VCaP (cell line): ENCODE measurements at regions not wholly inside any gene's neighbourhood (a gene's known extent, or its start where the extent isn't known, plus 50 kb on each side); places are given as distances from the start of the nearest gene placed in this dataset.

Experiments
- H3K27ac ChIP-seq: fragments of 450-650 bp; 2 replicates; pipeline ENCODE4 v1.5.1; 2017
- TF ChIP-seq, protein P1 (sequence below): fragments of 450-650 bp; conservative IDR thresholded peaks from 2 replicates; pipeline ENCODE4 v1.5.1; 2017; ENCODE audit warnings: mild to moderate bottlenecking, moderate library complexity

DNA sequence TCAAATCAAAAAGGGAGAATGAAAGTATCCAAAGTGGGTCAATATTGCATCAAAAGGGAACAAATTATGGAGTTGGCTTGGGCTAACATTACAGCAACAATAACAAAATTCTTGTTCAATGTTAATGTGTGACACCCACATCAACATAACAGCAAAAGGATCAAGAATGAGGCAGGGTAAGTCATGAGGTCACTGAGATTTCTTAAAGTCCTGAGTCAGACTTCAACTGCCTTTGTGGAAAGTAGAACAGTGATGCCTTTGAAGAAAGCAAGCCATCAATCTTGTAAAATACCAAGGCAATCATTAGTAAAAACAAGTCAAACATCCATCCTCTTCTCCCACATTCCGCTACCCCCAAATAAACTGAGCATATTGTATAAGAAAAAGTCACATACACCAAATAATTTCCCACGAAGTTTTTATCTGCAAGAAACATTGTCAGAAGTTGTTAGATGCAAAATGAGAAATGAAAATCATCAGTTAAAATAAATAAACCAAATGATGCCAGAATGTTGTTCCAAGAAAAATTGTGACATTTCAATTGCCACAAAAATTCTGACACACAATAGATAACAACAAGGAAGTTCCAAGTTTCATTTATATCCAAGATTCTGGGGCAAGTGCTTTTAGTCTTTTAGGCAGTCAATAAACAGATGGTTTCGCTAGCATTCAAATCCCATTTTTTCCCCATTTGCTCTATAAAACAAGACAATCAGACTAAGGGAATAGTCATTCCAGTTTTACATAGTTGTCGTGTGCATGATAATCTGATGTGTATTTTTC is 216.1 kb upstream of the SETBP1 start:
- no peak overlapping the region for H3K27ac ChIP-seq
- TF ChIP-seq, protein P1, sequence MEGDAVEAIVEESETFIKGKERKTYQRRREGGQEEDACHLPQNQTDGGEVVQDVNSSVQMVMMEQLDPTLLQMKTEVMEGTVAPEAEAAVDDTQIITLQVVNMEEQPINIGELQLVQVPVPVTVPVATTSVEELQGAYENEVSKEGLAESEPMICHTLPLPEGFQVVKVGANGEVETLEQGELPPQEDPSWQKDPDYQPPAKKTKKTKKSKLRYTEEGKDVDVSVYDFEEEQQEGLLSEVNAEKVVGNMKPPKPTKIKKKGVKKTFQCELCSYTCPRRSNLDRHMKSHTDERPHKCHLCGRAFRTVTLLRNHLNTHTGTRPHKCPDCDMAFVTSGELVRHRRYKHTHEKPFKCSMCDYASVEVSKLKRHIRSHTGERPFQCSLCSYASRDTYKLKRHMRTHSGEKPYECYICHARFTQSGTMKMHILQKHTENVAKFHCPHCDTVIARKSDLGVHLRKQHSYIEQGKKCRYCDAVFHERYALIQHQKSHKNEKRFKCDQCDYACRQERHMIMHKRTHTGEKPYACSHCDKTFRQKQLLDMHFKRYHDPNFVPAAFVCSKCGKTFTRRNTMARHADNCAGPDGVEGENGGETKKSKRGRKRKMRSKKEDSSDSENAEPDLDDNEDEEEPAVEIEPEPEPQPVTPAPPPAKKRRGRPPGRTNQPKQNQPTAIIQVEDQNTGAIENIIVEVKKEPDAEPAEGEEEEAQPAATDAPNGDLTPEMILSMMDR = no peak

DNA sequence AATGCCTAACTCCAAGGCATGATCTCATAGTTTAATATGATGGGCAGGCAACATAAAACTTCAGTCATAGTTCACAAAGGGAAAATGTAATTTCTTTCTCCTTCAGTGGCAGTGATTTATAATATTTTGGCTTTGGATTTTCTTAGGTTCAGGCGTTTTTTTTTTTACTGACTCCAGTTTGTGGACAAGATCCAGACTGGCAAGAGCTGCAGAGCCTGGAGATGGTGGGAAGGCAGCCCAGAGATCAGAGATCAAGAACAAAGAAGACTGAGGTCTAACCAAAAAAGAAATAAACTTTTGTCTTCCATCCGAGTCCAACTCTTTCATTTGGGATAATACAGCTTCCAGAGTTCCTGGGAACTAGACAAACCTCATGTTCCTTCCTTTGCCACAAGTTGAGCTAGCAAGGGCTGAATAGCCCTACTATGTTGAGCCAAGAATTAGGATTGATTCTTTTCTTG is 215.3 kb upstream of the SETBP1 start:
- TF ChIP-seq, protein P1 = no peak

DNA sequence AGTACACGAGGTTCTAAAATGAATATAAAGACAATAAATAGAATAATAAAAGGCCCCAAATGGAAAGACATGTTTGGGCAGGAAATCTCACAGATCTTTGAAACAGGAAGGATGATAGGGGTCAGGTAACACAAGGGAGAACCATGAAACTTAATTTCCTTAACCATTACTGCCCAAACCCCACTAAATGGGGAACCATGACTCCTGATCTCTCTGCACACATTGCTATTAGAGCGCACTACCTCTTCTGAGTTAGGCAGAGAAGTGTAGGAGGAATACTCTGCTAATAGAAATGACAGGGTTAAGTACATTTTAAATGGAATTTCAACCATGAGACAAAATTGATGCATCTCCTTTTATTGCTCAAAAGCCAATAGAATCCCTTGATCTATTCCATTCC is 213.7 kb upstream of the SETBP1 start:
- no peak overlapping the region for H3K27ac ChIP-seq
- TF ChIP-seq, protein P1 = no peak

More for the DNA sequence above, 215.3 kb upstream of the SETBP1 start:
- H3K27ac ChIP-seq = no peak overlapping the region

DNA sequence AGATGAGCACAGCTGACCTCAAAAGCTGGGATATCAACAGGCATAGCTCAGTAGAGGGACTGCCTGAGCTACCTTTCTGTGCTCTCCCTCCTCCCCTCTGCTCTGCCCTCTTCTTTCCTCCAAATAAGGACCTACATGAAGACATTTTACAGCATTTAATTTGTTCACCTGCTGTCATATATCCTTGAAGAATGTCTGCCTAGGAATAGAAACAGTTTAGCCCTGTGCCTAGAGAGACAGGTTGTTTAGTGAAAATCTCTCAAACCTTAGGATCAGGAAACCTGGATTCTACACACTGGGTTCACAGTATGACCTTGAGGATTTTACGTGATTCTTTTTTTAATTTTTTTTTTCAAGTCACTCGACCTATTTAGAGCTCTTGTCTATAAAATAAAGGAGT is 213.0 kb upstream of the SETBP1 start:
- H3K27ac ChIP-seq = no peak overlapping the region
- TF ChIP-seq, protein P1 = no peak

GRCh38 chr18:44473394-44474066 is 207.2 kb upstream of the SETBP1 start:
- TF ChIP-seq, protein P1 = no peak
- H3K27ac ChIP-seq = no peak overlapping the region

GRCh38 chr18:44474067-44474411 is 206.6 kb upstream of the SETBP1 start:
- no peak overlapping the region for H3K27ac ChIP-seq
- TF ChIP-seq, protein P1 = no peak

DNA sequence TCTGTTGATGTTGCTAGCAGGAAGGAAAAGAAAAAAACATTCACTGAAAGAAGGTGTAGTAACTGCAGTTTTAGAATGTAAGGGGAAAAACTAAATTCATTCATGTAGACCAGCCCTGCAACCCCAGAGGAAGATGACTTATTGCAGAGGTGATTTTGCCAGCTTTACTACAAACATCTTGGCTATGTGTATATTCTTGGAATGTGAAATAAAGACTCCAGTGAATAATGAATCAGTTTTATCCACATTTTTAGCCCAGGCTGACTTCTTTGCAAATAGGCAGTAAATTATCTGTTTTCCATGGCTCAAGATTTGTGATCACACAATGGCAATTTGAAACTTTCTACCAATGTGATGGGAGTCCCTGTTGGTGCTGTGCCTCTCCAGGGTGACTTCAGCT is 206.1 kb upstream of the SETBP1 start:
- H3K27ac ChIP-seq = no peak overlapping the region

More for the DNA sequence above, 206.1 kb upstream of the SETBP1 start:
- TF ChIP-seq, protein P1 = no peak
